ENCODE measurements at regions not wholly inside any gene's neighbourhood (a gene's known extent, or its start where the extent isn't known, plus 50 kb on each side); places are given as distances from the start of the nearest gene placed in this dataset.

GRCh38 chr5:121313886-121314285, 537.8 kb upstream of the FTMT start:
- no TSS peak for BruUV-seq (replicated peaks)
- DNase-seq (ENCODE audit: extremely low read depth in 1 of 4, low spot score in 3 of 4): peak in 1 of 4 experiments; percentile 11
- intact Hi-C loops (cut with micrococcal nuclease): no loop called here
- no peaks in the 10 kb centered on the region for H4K20me1 ChIP-seq (replicated peaks; ENCODE audit: control insufficient read depth, insufficient read depth, low read length)
- H3K9me1 ChIP-seq (ENCODE audit: control insufficient read depth, insufficient read depth, low read length): no peaks in the 10 kb centered on the region
- no peak overlapping the region for H3K9ac ChIP-seq (ENCODE audit: insufficient read depth in 1 of 2, low read depth in 2 of 2, low read length in 2 of 2)
- CTCF ChIA-PET (ENCODE audit: low intra/inter-chr PET ratio): no interaction called here
- 14% methylated on average over 1 of the region's 1 CpG for WGBS (ENCODE audit: insufficient coverage, low coverage, missing lambda C conversion rate)
- no peaks in the 10 kb centered on the region for H3K4me1 ChIP-seq (replicated peaks in 1 of 2; ENCODE audit: control insufficient read depth in 2 of 2, insufficient read depth in 2 of 2, low read length in 2 of 2)
- no peak overlapping the region for H3K4me3 ChIP-seq
- peaks cover 2% of the 10 kb centered on the region for H3K9me3 ChIP-seq (replicated peaks; ENCODE audit: control insufficient read depth, insufficient read depth, low read depth, low read length)
- in situ Hi-C loops (cut with MboI): no loop called here
- no peak for FAIRE-seq
- POLR2A ChIA-PET: no interaction called here
- H3K27me3 ChIP-seq (ENCODE audit: control insufficient read depth in 2 of 2, insufficient read depth in 2 of 2, low read length in 2 of 2): no peaks in the 10 kb centered on the region
- H3K36me3 ChIP-seq (ENCODE audit: control insufficient read depth, insufficient read depth, low read length): no peaks in the 10 kb centered on the region
- no peak overlapping the region for H3K27ac ChIP-seq (ENCODE audit: extremely low read depth, low read depth, low read length)
- H2AFZ ChIP-seq (ENCODE audit: low read depth, low read length): no peak overlapping the region
- H3K4me2 ChIP-seq (ENCODE audit: insufficient read depth, low read length): no peak overlapping the region
- ATAC-seq: no peak
- TF ChIP-seq SETDB1 (IDR thresholded peaks at IDR 0.05; ENCODE audit: low read length) (no peak), NFIC (IDR thresholded peaks at IDR 0.05) (peak; percentile 26; the same call in 1 of the 2 replicates)
- no peaks in the 10 kb centered on the region for H3K79me2 ChIP-seq (ENCODE audit: control insufficient read depth, insufficient read depth, low read length)

GRCh38 chr5:121315786-121316185, 535.9 kb upstream of the FTMT start:
- POLR2A ChIA-PET: no interaction called here
- BruUV-seq (replicated peaks): no TSS peak
- in situ Hi-C loops (cut with MboI): no loop called here

More at GRCh38 chr5:121315786-121316185, 535.9 kb upstream of the FTMT start:
- intact Hi-C loops (cut with micrococcal nuclease): no loop called here
- TF ChIP-seq USF2 (CRISPR knock-in tag; IDR thresholded peaks at IDR 0.05): no peak
- TF ChIP-seq CBX1 (IDR thresholded peaks at IDR 0.05; ENCODE audit: low read depth): no peak
- no peak for TF ChIP-seq NFIC (IDR thresholded peaks at IDR 0.05)
- no peak for TF ChIP-seq ETS2 (tag; IDR thresholded peaks at IDR 0.05; ENCODE audit: borderline replicate concordance, poor library complexity, severe bottlenecking)
- TF ChIP-seq PTRF (tag; IDR thresholded peaks at IDR 0.05): no peak
- TF ChIP-seq ERF (CRISPR knock-in tag; IDR thresholded peaks at IDR 0.05): no peak
- no peak for TF ChIP-seq CGGBP1 (CRISPR knock-in tag; IDR thresholded peaks at IDR 0.05)
- no peak for TF ChIP-seq IFI16 (CRISPR knock-in tag; IDR thresholded peaks at IDR 0.05)
- no peaks in the 10 kb centered on the region for H3K9me1 ChIP-seq (ENCODE audit: control insufficient read depth, insufficient read depth, low read length)
- DNase-seq (ENCODE audit: extremely low read depth in 1 of 4, low spot score in 3 of 4) (no peak), ATAC-seq (no peak), FAIRE-seq (no peak)
- no peak overlapping the region for H3K4me2 ChIP-seq (ENCODE audit: insufficient read depth, low read length)
- no peak overlapping the region for H3K4me3 ChIP-seq
- CTCF ChIA-PET (ENCODE audit: low intra/inter-chr PET ratio): no interaction called here
- H3K9me3 ChIP-seq (replicated peaks; ENCODE audit: control insufficient read depth, insufficient read depth, low read depth, low read length): peaks cover 2% of the 10 kb centered on the region
- H3K27me3 ChIP-seq (ENCODE audit: control insufficient read depth in 2 of 2, insufficient read depth in 2 of 2, low read length in 2 of 2): no peaks in the 10 kb centered on the region
- WGBS (ENCODE audit: insufficient coverage, low coverage, missing lambda C conversion rate): 0% methylated on average over 1 of the region's 1 CpG
- H3K27ac ChIP-seq (ENCODE audit: extremely low read depth, low read depth, low read length): no peak overlapping the region
- H3K9ac ChIP-seq (ENCODE audit: insufficient read depth in 1 of 2, low read depth in 2 of 2, low read length in 2 of 2): no peak overlapping the region
- no peaks in the 10 kb centered on the region for H4K20me1 ChIP-seq (replicated peaks; ENCODE audit: control insufficient read depth, insufficient read depth, low read length)
- no peak overlapping the region for H2AFZ ChIP-seq (ENCODE audit: low read depth, low read length)
- H3K4me1 ChIP-seq (replicated peaks in 1 of 2; ENCODE audit: control insufficient read depth in 2 of 2, insufficient read depth in 2 of 2, low read length in 2 of 2): no peaks in the 10 kb centered on the region
- no peaks in the 10 kb centered on the region for H3K36me3 ChIP-seq (ENCODE audit: control insufficient read depth, insufficient read depth, low read length)
- no peaks in the 10 kb centered on the region for H3K79me2 ChIP-seq (ENCODE audit: control insufficient read depth, insufficient read depth, low read length)

Data from K562 (cell line).